Naive thymus-derived CD4-positive, alpha-beta T cell (primary cell): ENCODE measurements at regions not wholly inside any gene's neighbourhood (a gene's known extent, or its start where the extent isn't known, plus 50 kb on each side); places are given as distances from the start of the nearest gene placed in this dataset.

ENCODE experiments used
- ATAC-seq: fragments of 150-1000 bp; cut with Tn5 transposase; 2 replicates; pipeline ENCODE4 v1.10.0; 2021; ENCODE audit warnings: mild to moderate bottlenecking, moderate library complexity
- CTCF ChIA-PET: fragments of 350-600 bp; sonication (Branson Sonifier 250); formaldehyde crosslinking; loops from one replicate; lab custom pipeline; 2021; ENCODE audit warnings: antibody characterized with exemption; lab: Charles Lee
- POLR2A ChIA-PET: fragments of 350-600 bp; sonication (Branson Sonifier 250); formaldehyde crosslinking; loops from one replicate; lab custom pipeline; 2021; ENCODE audit warnings: antibody characterized with exemption, inconsistent platforms; lab: Charles Lee
- DNase-seq, 9 donors: peaks; one replicate each; pipeline versions ENCODE4 v3.0.0 to v3.0.0-alpha.2; 2020 to 2022; ENCODE audit warnings: mixed read lengths in 1 of 9
- H3K27ac ChIP-seq: one replicate; pipeline ENCODE4 v1.7.0; 2013; ENCODE audit warnings: mild to moderate bottlenecking, low read depth, low read length, moderate library complexity
- H3K27me3 ChIP-seq, 2 donors: one replicate each; pipeline ENCODE4 v1.7.0; 2013; ENCODE audit warnings: low read length in 2 of 2, mild to moderate bottlenecking in 2 of 2, moderate library complexity in 2 of 2; ENCODE audit not compliant: control insufficient read depth in 2 of 2, insufficient read depth in 2 of 2
- H3K36me3 ChIP-seq, 3 experiments: 1 replicate in 2 of 3; 2 replicates in 1 of 3; pipeline ENCODE4 v1.7.0; 2013; ENCODE audit warnings: low read length in 3 of 3, mild to moderate bottlenecking in 3 of 3, moderate library complexity in 1 of 3; ENCODE audit not compliant: insufficient read depth in 3 of 3, control insufficient read depth in 2 of 3
- H3K4me1 ChIP-seq, 2 donors: one replicate each; pipeline ENCODE4 v1.7.0; 2013; ENCODE audit warnings: low read length in 2 of 2, mild to moderate bottlenecking in 2 of 2, moderate library complexity in 1 of 2; ENCODE audit not compliant: control insufficient read depth in 2 of 2, insufficient read depth in 2 of 2
- H3K4me3 ChIP-seq: 2 replicates; pipeline ENCODE4 v1.7.0; 2013; ENCODE audit warnings: mild to moderate bottlenecking, low read length
- H3K9me3 ChIP-seq, 3 experiments: 1 replicate in 2 of 3; 2 replicates in 1 of 3; pipeline ENCODE4 v1.7.0; 2013; ENCODE audit warnings: low read length in 3 of 3; ENCODE audit not compliant: control insufficient read depth in 2 of 3
- H3K27ac Mint-ChIP-seq, 9 donors: one replicate each; pipeline ENCODE4 v1.8.0; 2020 to 2022; ENCODE audit warnings: mixed read lengths in 9 of 9, mild to moderate bottlenecking in 8 of 9, moderate library complexity in 5 of 9, inconsistent platforms in 2 of 9
- H3K27me3 Mint-ChIP-seq, 5 donors: one replicate each; pipeline ENCODE4 v1.8.0; 2021 to 2022; ENCODE audit warnings: mixed read lengths in 5 of 5, mild to moderate bottlenecking in 1 of 5
- H3K36me3 Mint-ChIP-seq, 5 donors: one replicate each; pipeline ENCODE4 v1.8.0; 2020 to 2022; ENCODE audit warnings: mixed read lengths in 5 of 5, mild to moderate bottlenecking in 3 of 5, inconsistent platforms in 1 of 5
- H3K4me1 Mint-ChIP-seq, 7 donors: one replicate each; pipeline ENCODE4 v1.8.0; 2020 to 2022; ENCODE audit warnings: mixed read lengths in 7 of 7, mild to moderate bottlenecking in 3 of 7, inconsistent platforms in 1 of 7
- H3K4me3 Mint-ChIP-seq, 10 donors: one replicate each; pipeline ENCODE4 v1.8.0; 2020 to 2022; ENCODE audit warnings: mild to moderate bottlenecking in 10 of 10, mixed read lengths in 10 of 10, moderate library complexity in 6 of 10, inconsistent platforms in 2 of 10
- H3K9me3 Mint-ChIP-seq, 11 donors: one replicate each; pipeline ENCODE4 v1.8.0; 2020 to 2022; ENCODE audit warnings: mixed read lengths in 11 of 11, mild to moderate bottlenecking in 4 of 11, inconsistent platforms in 1 of 11, moderate library complexity in 1 of 11
- intact Hi-C, 2 donors: fragments of 100-400 bp; cut with micrococcal nuclease; formaldehyde crosslinking; loops; one replicate each; pipeline ENCODE4 v1.15.1; 2023

DNA sequence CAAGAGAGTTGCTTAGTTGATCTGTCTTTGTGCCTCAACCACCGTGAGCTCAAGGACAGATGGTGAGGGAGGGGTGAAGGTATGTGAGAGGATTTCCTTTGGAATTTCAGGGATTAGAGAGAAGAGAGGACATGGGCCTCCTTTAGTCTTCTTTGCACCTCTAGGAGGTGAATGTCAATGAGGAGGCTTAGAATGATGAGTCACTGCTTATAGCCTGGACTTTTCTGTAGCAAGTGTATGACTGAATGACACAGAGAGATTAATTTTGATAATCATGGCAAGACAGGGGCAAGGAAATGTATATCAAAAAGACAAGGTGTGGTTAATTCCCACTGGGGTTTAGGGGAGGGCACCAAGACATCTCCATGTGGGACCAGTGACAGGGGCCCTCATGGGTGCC lies 947.3 kb upstream of the TENM4 start:
- Histone ChIP-seq H3K36me3 (no peaks in the 10 kb centered on the region), H3K27ac (no peak overlapping the region), H3K4me3 (no peak overlapping the region), H3K9me3 (no peaks in the 10 kb centered on the region), H3K4me1 (no peaks in the 10 kb centered on the region), H3K27me3 (no peaks in the 10 kb centered on the region)
- H3K4me3 Mint-ChIP-seq: no peak overlapping the region
- DNase-seq (no peak), ATAC-seq (no peak)
- H3K9me3 Mint-ChIP-seq: peaks cover 0 to 24% (median 4%) of the 10 kb centered on the region in 11 donors
- ChIA-PET POLR2A (no interaction called here), CTCF (no interaction called here)
- H3K36me3 Mint-ChIP-seq: no peaks in the 10 kb centered on the region
- H3K27me3 Mint-ChIP-seq: no peaks in the 10 kb centered on the region
- H3K27ac Mint-ChIP-seq: no peak overlapping the region
- intact Hi-C loops: no loop called here
- H3K4me1 Mint-ChIP-seq: no peaks in the 10 kb centered on the region

DNA sequence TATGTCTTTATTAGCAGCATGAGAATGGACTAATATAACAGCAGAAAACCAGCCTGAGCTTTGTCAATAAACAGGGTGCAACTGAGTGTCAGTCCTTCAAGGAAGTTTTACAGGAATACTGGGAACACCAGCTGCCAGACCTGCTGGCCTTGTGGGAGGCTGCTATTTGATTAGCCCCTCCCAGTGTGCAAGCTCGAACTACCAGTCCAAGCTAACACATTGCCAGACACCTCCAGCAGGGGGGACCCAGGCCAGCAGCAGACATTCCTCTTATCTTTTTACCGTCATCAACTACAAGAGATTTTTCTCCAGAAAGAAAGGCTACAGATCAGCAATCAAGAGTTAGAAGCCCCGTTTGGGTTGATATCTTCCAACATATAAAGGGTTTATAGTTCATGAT lies 942.8 kb upstream of the TENM4 start:
- Mint-ChIP-seq H3K27ac (no peak overlapping the region), H3K36me3 (no peaks in the 10 kb centered on the region), H3K9me3 (peaks cover 0 to 27% (median 4%) of the 10 kb centered on the region in 11 donors), H3K4me3 (no peak overlapping the region), H3K27me3 (no peaks in the 10 kb centered on the region), H3K4me1 (no peaks in the 10 kb centered on the region)
- H3K36me3 ChIP-seq: no peaks in the 10 kb centered on the region
- no peaks in the 10 kb centered on the region for H3K9me3 ChIP-seq
- no peaks in the 10 kb centered on the region for H3K27me3 ChIP-seq
- no peak overlapping the region for H3K4me3 ChIP-seq
- H3K27ac ChIP-seq: no peak overlapping the region
- intact Hi-C loops: no loop called here
- no peak for ATAC-seq
- POLR2A ChIA-PET: no interaction called here
- no peaks in the 10 kb centered on the region for H3K4me1 ChIP-seq
- CTCF ChIA-PET: no interaction called here
- no peak for DNase-seq

DNA sequence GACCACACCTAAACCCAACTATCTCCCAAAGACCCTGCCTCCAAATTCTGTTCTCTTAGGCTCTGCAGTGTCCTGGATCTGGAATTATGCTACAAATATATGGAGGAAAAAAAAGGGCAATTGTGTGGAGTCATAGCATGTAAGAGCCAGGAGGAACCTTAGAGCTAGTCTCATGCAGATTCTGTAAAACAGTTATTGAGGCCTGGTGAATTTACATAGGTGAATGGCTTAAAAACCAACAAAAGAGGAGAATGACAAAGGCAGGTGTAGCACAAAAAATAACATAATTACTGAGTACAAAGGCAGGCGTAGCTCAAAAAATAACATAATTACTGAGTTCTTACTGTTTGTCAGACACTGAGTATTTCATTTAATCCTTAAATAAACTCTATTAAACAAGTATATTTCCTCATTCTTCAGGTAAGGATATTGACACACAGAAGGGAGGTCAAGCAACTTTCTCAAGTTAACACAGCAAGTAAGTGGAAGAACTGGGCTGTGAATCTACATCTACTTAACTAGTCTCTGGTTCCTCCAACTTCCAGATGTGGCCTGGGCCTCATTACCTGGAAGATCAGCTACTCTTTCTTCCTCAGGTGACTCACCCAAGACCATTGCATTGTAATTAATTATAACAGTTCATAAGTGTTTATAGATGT lies 938.9 kb upstream of the TENM4 start:
- Mint-ChIP-seq H3K27ac (no peak overlapping the region), H3K4me3 (no peak overlapping the region), H3K36me3 (no peaks in the 10 kb centered on the region), H3K4me1 (no peaks in the 10 kb centered on the region), H3K27me3 (no peaks in the 10 kb centered on the region), H3K9me3 (peaks cover 0 to 35% (median 7%) of the 10 kb centered on the region in 11 donors)
- ChIA-PET POLR2A (no interaction called here), CTCF (no interaction called here)
- H3K4me3 ChIP-seq: no peak overlapping the region
- no peaks in the 10 kb centered on the region for H3K9me3 ChIP-seq
- DNase-seq (no peak), ATAC-seq (no peak)
- H3K36me3 ChIP-seq: no peaks in the 10 kb centered on the region
- H3K27ac ChIP-seq: no peak overlapping the region
- H3K4me1 ChIP-seq: no peaks in the 10 kb centered on the region
- intact Hi-C loops: no loop called here
- H3K27me3 ChIP-seq: no peaks in the 10 kb centered on the region

DNA sequence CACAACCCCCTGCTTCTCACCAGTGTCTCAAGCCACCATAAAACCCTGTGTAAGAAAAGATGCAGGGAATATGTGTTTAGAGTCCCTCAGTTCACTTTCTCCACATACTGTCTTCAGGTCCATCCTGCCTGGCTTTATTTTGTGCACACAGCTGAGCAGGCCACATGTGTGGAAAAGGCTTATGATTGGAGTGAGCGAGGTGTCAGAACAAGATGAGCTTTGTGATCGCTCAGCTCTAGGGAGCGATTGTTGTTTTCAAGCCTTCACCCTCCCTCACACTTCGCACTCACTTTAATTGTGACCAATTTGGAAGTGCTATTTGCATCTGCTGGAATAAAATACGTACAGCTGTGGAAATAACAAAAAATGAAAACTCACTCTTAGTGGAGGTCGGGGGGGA lies 931.1 kb upstream of the TENM4 start:
- DNase-seq: no peak
- Mint-ChIP-seq H3K4me1 (no peaks in the 10 kb centered on the region), H3K4me3 (no peak overlapping the region), H3K36me3 (no peaks in the 10 kb centered on the region), H3K27me3 (no peaks in the 10 kb centered on the region), H3K9me3 (peaks cover 2 to 37% (median 11%) of the 10 kb centered on the region in 11 donors), H3K27ac (no peak overlapping the region)
- intact Hi-C loops: no loop called here
- Histone ChIP-seq H3K4me1 (no peaks in the 10 kb centered on the region), H3K9me3 (no peaks in the 10 kb centered on the region), H3K27ac (no peak overlapping the region), H3K36me3 (no peaks in the 10 kb centered on the region), H3K4me3 (no peak overlapping the region), H3K27me3 (no peaks in the 10 kb centered on the region)
- ATAC-seq: no peak
- ChIA-PET POLR2A (no interaction called here), CTCF (no interaction called here)

DNA sequence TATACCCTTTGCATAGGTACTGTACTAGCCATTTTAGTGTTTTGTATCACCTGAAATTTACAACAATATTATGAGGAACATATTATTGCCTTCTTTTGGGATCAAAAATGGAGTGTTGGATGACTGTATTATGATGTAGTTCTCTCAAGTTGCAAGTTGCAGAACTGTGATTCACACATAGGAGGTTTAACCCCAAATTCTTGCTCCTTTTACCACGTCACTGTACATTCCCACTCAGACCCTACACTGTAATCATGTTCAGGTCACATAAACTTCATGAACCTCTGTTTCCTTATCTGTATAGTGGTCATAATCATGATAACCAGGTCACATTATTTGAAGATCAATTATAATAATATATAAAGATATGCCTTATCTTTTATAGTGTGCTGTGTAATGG lies 925.1 kb upstream of the TENM4 start:
- Mint-ChIP-seq H3K4me3 (no peak overlapping the region), H3K27me3 (no peaks in the 10 kb centered on the region), H3K36me3 (no peaks in the 10 kb centered on the region), H3K27ac (no peak overlapping the region), H3K9me3 (peaks cover 2 to 12% (median 6%) of the 10 kb centered on the region in 11 donors), H3K4me1 (no peaks in the 10 kb centered on the region)
- CTCF ChIA-PET: no interaction called here
- Histone ChIP-seq H3K4me3 (no peak overlapping the region), H3K36me3 (no peaks in the 10 kb centered on the region), H3K9me3 (no peaks in the 10 kb centered on the region), H3K27ac (no peak overlapping the region), H3K4me1 (no peaks in the 10 kb centered on the region), H3K27me3 (no peaks in the 10 kb centered on the region)
- intact Hi-C loops: no loop called here
- no peak for ATAC-seq
- POLR2A ChIA-PET: no interaction called here
- no peak for DNase-seq

DNA sequence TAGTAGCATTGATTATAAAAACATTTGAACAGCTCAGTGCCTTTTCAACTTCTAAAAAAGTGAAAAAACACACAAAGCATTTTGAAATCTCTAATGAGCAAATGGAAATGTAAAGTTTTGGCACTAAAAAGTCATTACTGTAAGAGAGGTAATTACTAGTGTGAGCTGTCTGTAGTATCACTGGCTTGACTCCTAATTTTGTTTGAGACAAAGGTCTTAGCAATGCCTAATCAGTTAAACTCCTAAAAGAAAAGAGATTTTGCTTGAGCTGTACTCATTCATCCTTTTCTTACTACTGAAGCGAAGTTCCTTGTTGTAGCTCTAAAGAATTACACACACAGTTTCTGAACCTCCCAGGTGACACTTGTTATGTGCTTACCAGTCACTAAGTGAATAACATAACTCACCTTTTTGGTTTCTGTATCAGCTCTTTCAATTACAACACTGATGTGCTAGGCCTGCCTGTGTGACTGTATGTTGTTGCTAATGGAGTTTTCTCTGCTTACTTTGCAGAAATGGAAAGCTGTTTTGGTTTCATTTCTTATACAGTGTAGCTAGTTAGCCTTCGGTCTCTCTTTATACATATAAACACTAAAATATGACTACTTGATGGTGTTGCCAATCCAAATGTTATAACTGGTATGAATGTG lies 924.4 kb upstream of the TENM4 start:
- Histone ChIP-seq H3K9me3 (no peaks in the 10 kb centered on the region), H3K27me3 (no peaks in the 10 kb centered on the region), H3K36me3 (no peaks in the 10 kb centered on the region), H3K4me1 (no peaks in the 10 kb centered on the region), H3K27ac (no peak overlapping the region), H3K4me3 (no peak overlapping the region)
- no peak overlapping the region for H3K27ac Mint-ChIP-seq
- H3K4me1 Mint-ChIP-seq: no peaks in the 10 kb centered on the region
- no peaks in the 10 kb centered on the region for H3K27me3 Mint-ChIP-seq
- H3K36me3 Mint-ChIP-seq: no peaks in the 10 kb centered on the region
- ATAC-seq (no peak), DNase-seq (no peak)
- H3K4me3 Mint-ChIP-seq: no peak overlapping the region
- ChIA-PET POLR2A (no interaction called here), CTCF (no interaction called here)
- peaks cover 2 to 14% (median 6%) of the 10 kb centered on the region in 11 donors for H3K9me3 Mint-ChIP-seq
- intact Hi-C loops: no loop called here
